HEK293 (cell line): ENCODE measurements at regions not wholly inside any gene's neighbourhood (a gene's known extent, or its start where the extent isn't known, plus 50 kb on each side); places are given as distances from the start of the nearest gene placed in this dataset.

Experiments used
- CTCF ChIA-PET: fragments of 350-600 bp; formaldehyde crosslinking; extraction: SDS; loops from one replicate; lab custom pipeline; 2021; ENCODE audit warnings: antibody characterized with exemption; lab: Yijun Ruan, JAX
- POLR2A ChIA-PET: fragments of 300-600 bp; formaldehyde crosslinking; extraction: SDS; loops from one replicate; lab custom pipeline; 2020; ENCODE audit warnings: antibody characterized with exemption, inconsistent platforms; lab: Yijun Ruan, JAX
- H3K27ac ChIP-seq: fragments of 200-500 bp; sonication (Bioruptor generic); 2 replicates; pipeline ENCODE4 v1.5.1; 2014; ENCODE audit warnings: low read depth, low read length, control low read depth, inconsistent platforms; ENCODE audit errors: extremely low read depth
- H3K36me3 ChIP-seq, 2 experiments: fragments of 200-500 bp in 1 of 2; sonication (Bioruptor generic) in 1 of 2; 1 replicate in 1 of 2; 2 replicates in 1 of 2; pipeline ENCODE4 v1.5.1; 2014 to 2017; ENCODE audit warnings: inconsistent platforms in 2 of 2, low read length in 2 of 2; ENCODE audit not compliant: control insufficient read depth in 2 of 2, insufficient read depth in 1 of 2
- H3K4me1 ChIP-seq: fragments of 200-500 bp; sonication (Bioruptor generic); 2 replicates; pipeline ENCODE4 v1.5.1; 2014; ENCODE audit warnings: mild to moderate bottlenecking, low read length, inconsistent platforms; ENCODE audit not compliant: control insufficient read depth, insufficient read depth
- H3K4me3 ChIP-seq: 2 replicates; pipeline ENCODE4 v1.5.1; 2011; ENCODE audit warnings: low read depth, mild to moderate bottlenecking, control low read depth, low read length, moderate library complexity
- H3K9me3 ChIP-seq: fragments of 200-500 bp; sonication (Bioruptor generic); 2 replicates; pipeline ENCODE4 v1.5.1; 2014; ENCODE audit warnings: low read depth, low read length, inconsistent platforms; ENCODE audit not compliant: control insufficient read depth, insufficient read depth
- BCL11A ChIP-seq: fragments of 450-650 bp; formaldehyde crosslinking; IDR thresholded peaks from 2 replicates; pipeline ENCODE4 v1.5.1; 2016; ENCODE audit warnings: low read depth, missing biosample characterization, missing genetic modification characterization
- BCL6B ChIP-seq: fragments of 450-650 bp; formaldehyde crosslinking; IDR thresholded peaks from 2 replicates; pipeline ENCODE4 v1.5.1; 2017; ENCODE audit warnings: missing biosample characterization, missing genetic modification characterization
- GLIS1 ChIP-seq: fragments of 450-650 bp; formaldehyde crosslinking; IDR thresholded peaks from 2 replicates; pipeline ENCODE4 v1.5.1; 2016; ENCODE audit warnings: missing biosample characterization, missing genetic modification characterization
- HIC1 ChIP-seq: fragments of 450-650 bp; formaldehyde crosslinking; IDR thresholded peaks from 2 replicates; pipeline ENCODE4 v1.5.1; 2016; ENCODE audit warnings: missing biosample characterization, missing genetic modification characterization
- REST ChIP-seq: fragments of 450-650 bp; formaldehyde crosslinking; IDR thresholded peaks from 2 replicates; pipeline ENCODE4 v1.5.1; 2016; ENCODE audit warnings: missing biosample characterization, missing genetic modification characterization
- SP2 ChIP-seq: fragments of 450-650 bp; formaldehyde crosslinking; IDR thresholded peaks from 2 replicates; pipeline ENCODE4 v1.5.1; 2016; ENCODE audit warnings: missing biosample characterization, missing genetic modification characterization
- ZBTB8A ChIP-seq: fragments of 450-650 bp; formaldehyde crosslinking; IDR thresholded peaks from 2 replicates; pipeline ENCODE4 v1.5.1; 2016; ENCODE audit warnings: missing biosample characterization, missing genetic modification characterization
- ZFP3 ChIP-seq: fragments of 450-650 bp; formaldehyde crosslinking; IDR thresholded peaks from 2 replicates; pipeline ENCODE4 v1.5.1; 2016; ENCODE audit warnings: low read depth, missing biosample characterization, missing genetic modification characterization
- ZNF112 ChIP-seq: fragments of 450-650 bp; formaldehyde crosslinking; IDR thresholded peaks from 2 replicates; pipeline ENCODE4 v1.5.0; 2017; ENCODE audit warnings: missing biosample characterization, missing genetic modification characterization
- ZNF140 ChIP-seq: fragments of 450-650 bp; formaldehyde crosslinking; IDR thresholded peaks from 2 replicates; pipeline ENCODE4 v1.5.1; 2016; ENCODE audit warnings: missing biosample characterization, missing genetic modification characterization
- ZNF2 ChIP-seq: fragments of 450-650 bp; formaldehyde crosslinking; IDR thresholded peaks from 2 replicates; pipeline ENCODE4 v1.5.1; 2016; ENCODE audit warnings: missing biosample characterization, missing genetic modification characterization
- ZNF202 ChIP-seq: fragments of 450-650 bp; formaldehyde crosslinking; IDR thresholded peaks from 2 replicates; pipeline ENCODE4 v1.5.1; 2016; ENCODE audit warnings: missing biosample characterization, missing genetic modification characterization, borderline replicate concordance
- ZNF416 ChIP-seq: fragments of 450-650 bp; formaldehyde crosslinking; IDR thresholded peaks from 2 replicates; pipeline ENCODE4 v1.5.1; 2016; ENCODE audit warnings: missing biosample characterization, missing genetic modification characterization
- ZNF433 ChIP-seq: fragments of 450-650 bp; formaldehyde crosslinking; IDR thresholded peaks from 2 replicates; pipeline ENCODE4 v1.5.1; 2016; ENCODE audit warnings: missing biosample characterization, missing genetic modification characterization, low read depth
- ZNF610 ChIP-seq: fragments of 450-650 bp; formaldehyde crosslinking; IDR thresholded peaks from 2 replicates; pipeline ENCODE4 v1.5.1; 2016; ENCODE audit warnings: missing biosample characterization, missing genetic modification characterization, borderline replicate concordance
- ZNF677 ChIP-seq: fragments of 450-650 bp; IDR thresholded peaks from 2 replicates; pipeline ENCODE4 v1.5.0; 2018; ENCODE audit warnings: missing biosample characterization, mild to moderate bottlenecking, missing genetic modification characterization, moderate library complexity

GRCh38 chr1:232476538-232476950 lies 153.4 kb downstream of the SIPA1L2 start:
- TF ChIP-seq REST (tag by site-specific recombination) (no peak), ZFP3 (tag by site-specific recombination) (no peak), ZNF2 (tag by site-specific recombination) (no peak), BCL11A (tag by site-specific recombination) (no peak), ZNF140 (no peak)
- POLR2A ChIA-PET, result no interaction called here
- Histone ChIP-seq H3K4me1 (peaks cover 17% of the 10 kb centered on the region), H3K36me3 (no peaks in the 10 kb centered on the region), H3K27ac (no peak overlapping the region), H3K9me3 (no peaks in the 10 kb centered on the region), H3K4me3 (no peak overlapping the region)
- CTCF ChIA-PET, result interaction anchor here (0.7 to 1.0 kb wide), 3 partner anchors 151 to 672 kb away, joined by 3 to 4 read pairs (median 4); no protein-coding TSS in a partner anchor

- peaks cover 4 to 5% of the 10 kb centered on the region in 2 experiments; a peak in 2 of 3 replicates for H3K36me3 ChIP-seq
- CTCF ChIA-PET, result interaction anchor here (0.7 to 1.3 kb wide), 3 partner anchors 46 to 765 kb away, joined by 3 read pairs; no protein-coding TSS in a partner anchor
- POLR2A ChIA-PET, result no interaction called here
Measured at GRCh38 chr1:232474826-232475225, 155.1 kb downstream of the SIPA1L2 start.

More at GRCh38 chr1:232474826-232475225, 155.1 kb downstream of the SIPA1L2 start:
- Histone ChIP-seq H3K4me1 (peaks cover 17% of the 10 kb centered on the region), H3K27ac (no peak overlapping the region), H3K4me3 (no peak overlapping the region), H3K9me3 (no peaks in the 10 kb centered on the region)
- no peak for TF ChIP-seq ZNF416 (tag by site-specific recombination)
- TF ChIP-seq ZNF202 (tag by site-specific recombination), result no peak
- no peak for TF ChIP-seq ZNF610
- TF ChIP-seq ZNF677 (tag by site-specific recombination), result no peak
- no peak for TF ChIP-seq HIC1 (tag by site-specific recombination)
- TF ChIP-seq ZNF112 (tag by site-specific recombination), result no peak
- no peak for TF ChIP-seq GLIS1 (tag by site-specific recombination)
- TF ChIP-seq REST (tag by site-specific recombination), result no peak
- TF ChIP-seq ZBTB8A (tag by site-specific recombination), result no peak
- TF ChIP-seq ZNF433 (tag by site-specific recombination), result no peak
- TF ChIP-seq BCL6B (tag by site-specific recombination), result no peak
- no peak for TF ChIP-seq SP2 (tag by site-specific recombination)
